WTC11 (cell line): ENCODE measurements at regions not wholly inside any gene's neighbourhood (a gene's known extent, or its start where the extent isn't known, plus 50 kb on each side); places are given as distances from the start of the nearest gene placed in this dataset.

ENCODE experiments used
- ATAC-seq: fragments of 200-7000 bp; cut with Tn5 transposase; 2 replicates; pipeline ENCODE4 v1.10.0; 2021; ENCODE audit warnings: mild to moderate bottlenecking, moderate library complexity
- CTCF ChIA-PET: fragments of 300-600 bp; sonication (Branson Sonifier 250); formaldehyde crosslinking; loops from one replicate; lab custom pipeline; 2021; ENCODE audit warnings: antibody characterized with exemption; lab: Charles Lee
- POLR2A ChIA-PET: fragments of 350-600 bp; sonication (Branson Sonifier 250); formaldehyde crosslinking; loops from one replicate; lab custom pipeline; 2021; ENCODE audit warnings: antibody characterized with exemption; lab: Charles Lee
- DNase-seq: peaks from one replicate; pipeline ENCODE4 v3.0.0; 2021; ENCODE audit warnings: low spot score
- H3K27ac Mint-ChIP-seq: 2 replicates; pipeline ENCODE4 v1.8.0; 2021; ENCODE audit warnings: mixed read lengths
- H3K27me3 Mint-ChIP-seq: 2 replicates; pipeline ENCODE4 v1.8.0; 2021; ENCODE audit warnings: low read depth, mild to moderate bottlenecking, moderate library complexity, mixed read lengths
- H3K36me3 Mint-ChIP-seq: 2 replicates; pipeline ENCODE4 v1.8.0; 2021; ENCODE audit warnings: mixed read lengths
- H3K4me1 Mint-ChIP-seq: 2 replicates; pipeline ENCODE4 v1.8.0; 2022; ENCODE audit warnings: mixed read lengths
- H3K4me3 Mint-ChIP-seq: 2 replicates; pipeline ENCODE4 v1.8.0; 2021; ENCODE audit warnings: mild to moderate bottlenecking, moderate library complexity, mixed read lengths
- H3K9me3 Mint-ChIP-seq: 2 replicates; pipeline ENCODE4 v1.8.0; 2021; ENCODE audit warnings: mixed read lengths
- CBFB ChIP-seq: sonication (generic); formaldehyde crosslinking; IDR thresholded peaks from 2 replicates; pipeline ENCODE4 v1.8.1; 2022; ENCODE audit warnings: mild to moderate bottlenecking, low read depth, missing genetic modification reagents
- ESRRA ChIP-seq: sonication (generic); formaldehyde crosslinking; IDR thresholded peaks from 2 replicates; pipeline ENCODE4 v1.8.1; 2022; ENCODE audit warnings: mild to moderate bottlenecking, missing genetic modification reagents, borderline replicate concordance
- JUN ChIP-seq: sonication (generic); formaldehyde crosslinking; IDR thresholded peaks from 2 replicates; pipeline ENCODE4 v1.8.0; 2023; ENCODE audit warnings: mild to moderate bottlenecking, missing genetic modification reagents
- KAT7 ChIP-seq: sonication (generic); formaldehyde crosslinking; IDR thresholded peaks from 2 replicates; pipeline ENCODE4 v1.8.1; 2023; ENCODE audit warnings: missing genetic modification reagents, mild to moderate bottlenecking, borderline replicate concordance
- NFATC4 ChIP-seq: fragments of 250-450 bp; sonication (Bioruptor Pico); IDR thresholded peaks from 2 replicates; pipeline ENCODE4 v1.9.0; 2021; ENCODE audit warnings: mild to moderate bottlenecking
- TCF7 ChIP-seq: sonication (generic); formaldehyde crosslinking; IDR thresholded peaks from 2 replicates; pipeline ENCODE4 v1.8.0; 2022; ENCODE audit warnings: mild to moderate bottlenecking, low read depth, missing genetic modification reagents, moderate library complexity
- ZBTB21 ChIP-seq: sonication (generic); formaldehyde crosslinking; IDR thresholded peaks from 2 replicates; pipeline ENCODE4 v1.8.1; 2023; ENCODE audit warnings: mild to moderate bottlenecking, missing genetic modification reagents, borderline replicate concordance
- ZNF232 ChIP-seq: sonication (generic); formaldehyde crosslinking; IDR thresholded peaks from 2 replicates; pipeline ENCODE4 v1.8.0; 2022; ENCODE audit warnings: mild to moderate bottlenecking, missing genetic modification reagents
- ZNF671 ChIP-seq: fragments of 250-450 bp; sonication (Bioruptor Pico); IDR thresholded peaks from 2 replicates; pipeline ENCODE4 v1.8.0; 2021; ENCODE audit warnings: mild to moderate bottlenecking
- TF ChIP-seq, protein P1 (sequence below): sonication (generic); formaldehyde crosslinking; IDR thresholded peaks from 2 replicates; pipeline ENCODE4 v1.8.0; 2023; ENCODE audit warnings: missing genetic modification reagents, mild to moderate bottlenecking, borderline replicate concordance
- TF ChIP-seq, protein P2 (sequence below): sonication (generic); formaldehyde crosslinking; IDR thresholded peaks from 2 replicates; pipeline ENCODE4 v1.8.0; 2022; ENCODE audit warnings: mild to moderate bottlenecking, missing genetic modification reagents
- TF ChIP-seq, protein P3 (sequence below): sonication (generic); formaldehyde crosslinking; IDR thresholded peaks from 2 replicates; pipeline ENCODE4 v1.8.1; 2022; ENCODE audit warnings: low read depth, missing genetic modification reagents, borderline replicate concordance
- TF ChIP-seq, protein P4 (sequence below): sonication (generic); formaldehyde crosslinking; IDR thresholded peaks from 2 replicates; pipeline ENCODE4 v1.8.0; 2022; ENCODE audit warnings: mild to moderate bottlenecking, missing genetic modification reagents
- TF ChIP-seq, protein P5 (sequence below): sonication (generic); formaldehyde crosslinking; IDR thresholded peaks from 2 replicates; pipeline ENCODE4 v1.8.1; 2023; ENCODE audit warnings: mild to moderate bottlenecking, missing genetic modification reagents
- TF ChIP-seq, protein P6 (sequence below): fragments of 250-450 bp; sonication (Bioruptor Pico); IDR thresholded peaks from 2 replicates; pipeline ENCODE4 v2.1.2; 2022; ENCODE audit warnings: mild to moderate bottlenecking, moderate library complexity

DNA sequence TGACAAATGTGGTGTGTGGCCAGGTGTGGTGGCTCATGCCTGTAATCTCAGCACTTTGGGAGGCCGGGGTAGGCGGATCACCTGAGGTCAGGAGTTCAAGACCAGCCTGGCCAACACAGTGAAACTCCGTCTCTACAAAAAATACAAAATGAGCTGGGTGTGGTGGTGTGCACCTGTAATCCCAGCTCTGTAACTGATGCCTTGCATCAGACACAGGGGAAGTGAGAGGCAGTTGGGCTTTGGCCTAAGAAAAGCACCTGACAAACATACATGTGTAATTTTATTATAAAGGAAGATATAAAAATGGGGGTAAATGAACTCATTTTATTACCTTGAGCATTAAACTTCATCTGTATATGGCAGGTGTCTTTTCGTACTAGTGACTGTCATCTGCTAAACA is 66.7 kb upstream of the FAM136A start (continued):
- TF ChIP-seq, protein P1, sequence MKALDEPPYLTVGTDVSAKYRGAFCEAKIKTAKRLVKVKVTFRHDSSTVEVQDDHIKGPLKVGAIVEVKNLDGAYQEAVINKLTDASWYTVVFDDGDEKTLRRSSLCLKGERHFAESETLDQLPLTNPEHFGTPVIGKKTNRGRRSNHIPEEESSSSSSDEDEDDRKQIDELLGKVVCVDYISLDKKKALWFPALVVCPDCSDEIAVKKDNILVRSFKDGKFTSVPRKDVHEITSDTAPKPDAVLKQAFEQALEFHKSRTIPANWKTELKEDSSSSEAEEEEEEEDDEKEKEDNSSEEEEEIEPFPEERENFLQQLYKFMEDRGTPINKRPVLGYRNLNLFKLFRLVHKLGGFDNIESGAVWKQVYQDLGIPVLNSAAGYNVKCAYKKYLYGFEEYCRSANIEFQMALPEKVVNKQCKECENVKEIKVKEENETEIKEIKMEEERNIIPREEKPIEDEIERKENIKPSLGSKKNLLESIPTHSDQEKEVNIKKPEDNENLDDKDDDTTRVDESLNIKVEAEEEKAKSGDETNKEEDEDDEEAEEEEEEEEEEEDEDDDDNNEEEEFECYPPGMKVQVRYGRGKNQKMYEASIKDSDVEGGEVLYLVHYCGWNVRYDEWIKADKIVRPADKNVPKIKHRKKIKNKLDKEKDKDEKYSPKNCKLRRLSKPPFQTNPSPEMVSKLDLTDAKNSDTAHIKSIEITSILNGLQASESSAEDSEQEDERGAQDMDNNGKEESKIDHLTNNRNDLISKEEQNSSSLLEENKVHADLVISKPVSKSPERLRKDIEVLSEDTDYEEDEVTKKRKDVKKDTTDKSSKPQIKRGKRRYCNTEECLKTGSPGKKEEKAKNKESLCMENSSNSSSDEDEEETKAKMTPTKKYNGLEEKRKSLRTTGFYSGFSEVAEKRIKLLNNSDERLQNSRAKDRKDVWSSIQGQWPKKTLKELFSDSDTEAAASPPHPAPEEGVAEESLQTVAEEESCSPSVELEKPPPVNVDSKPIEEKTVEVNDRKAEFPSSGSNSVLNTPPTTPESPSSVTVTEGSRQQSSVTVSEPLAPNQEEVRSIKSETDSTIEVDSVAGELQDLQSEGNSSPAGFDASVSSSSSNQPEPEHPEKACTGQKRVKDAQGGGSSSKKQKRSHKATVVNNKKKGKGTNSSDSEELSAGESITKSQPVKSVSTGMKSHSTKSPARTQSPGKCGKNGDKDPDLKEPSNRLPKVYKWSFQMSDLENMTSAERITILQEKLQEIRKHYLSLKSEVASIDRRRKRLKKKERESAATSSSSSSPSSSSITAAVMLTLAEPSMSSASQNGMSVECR, result no peak
- TF ChIP-seq, protein P2, sequence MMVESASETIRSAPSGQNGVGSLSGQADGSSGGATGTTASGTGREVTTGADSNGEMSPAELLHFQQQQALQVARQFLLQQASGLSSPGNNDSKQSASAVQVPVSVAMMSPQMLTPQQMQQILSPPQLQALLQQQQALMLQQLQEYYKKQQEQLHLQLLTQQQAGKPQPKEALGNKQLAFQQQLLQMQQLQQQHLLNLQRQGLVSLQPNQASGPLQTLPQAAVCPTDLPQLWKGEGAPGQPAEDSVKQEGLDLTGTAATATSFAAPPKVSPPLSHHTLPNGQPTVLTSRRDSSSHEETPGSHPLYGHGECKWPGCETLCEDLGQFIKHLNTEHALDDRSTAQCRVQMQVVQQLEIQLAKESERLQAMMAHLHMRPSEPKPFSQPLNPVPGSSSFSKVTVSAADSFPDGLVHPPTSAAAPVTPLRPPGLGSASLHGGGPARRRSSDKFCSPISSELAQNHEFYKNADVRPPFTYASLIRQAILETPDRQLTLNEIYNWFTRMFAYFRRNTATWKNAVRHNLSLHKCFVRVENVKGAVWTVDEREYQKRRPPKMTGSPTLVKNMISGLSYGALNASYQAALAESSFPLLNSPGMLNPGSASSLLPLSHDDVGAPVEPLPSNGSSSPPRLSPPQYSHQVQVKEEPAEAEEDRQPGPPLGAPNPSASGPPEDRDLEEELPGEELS (CRISPR knock-in tag), result no peak
- TF ChIP-seq, protein P3, sequence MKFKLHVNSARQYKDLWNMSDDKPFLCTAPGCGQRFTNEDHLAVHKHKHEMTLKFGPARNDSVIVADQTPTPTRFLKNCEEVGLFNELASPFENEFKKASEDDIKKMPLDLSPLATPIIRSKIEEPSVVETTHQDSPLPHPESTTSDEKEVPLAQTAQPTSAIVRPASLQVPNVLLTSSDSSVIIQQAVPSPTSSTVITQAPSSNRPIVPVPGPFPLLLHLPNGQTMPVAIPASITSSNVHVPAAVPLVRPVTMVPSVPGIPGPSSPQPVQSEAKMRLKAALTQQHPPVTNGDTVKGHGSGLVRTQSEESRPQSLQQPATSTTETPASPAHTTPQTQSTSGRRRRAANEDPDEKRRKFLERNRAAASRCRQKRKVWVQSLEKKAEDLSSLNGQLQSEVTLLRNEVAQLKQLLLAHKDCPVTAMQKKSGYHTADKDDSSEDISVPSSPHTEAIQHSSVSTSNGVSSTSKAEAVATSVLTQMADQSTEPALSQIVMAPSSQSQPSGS, result no peak

DNA sequence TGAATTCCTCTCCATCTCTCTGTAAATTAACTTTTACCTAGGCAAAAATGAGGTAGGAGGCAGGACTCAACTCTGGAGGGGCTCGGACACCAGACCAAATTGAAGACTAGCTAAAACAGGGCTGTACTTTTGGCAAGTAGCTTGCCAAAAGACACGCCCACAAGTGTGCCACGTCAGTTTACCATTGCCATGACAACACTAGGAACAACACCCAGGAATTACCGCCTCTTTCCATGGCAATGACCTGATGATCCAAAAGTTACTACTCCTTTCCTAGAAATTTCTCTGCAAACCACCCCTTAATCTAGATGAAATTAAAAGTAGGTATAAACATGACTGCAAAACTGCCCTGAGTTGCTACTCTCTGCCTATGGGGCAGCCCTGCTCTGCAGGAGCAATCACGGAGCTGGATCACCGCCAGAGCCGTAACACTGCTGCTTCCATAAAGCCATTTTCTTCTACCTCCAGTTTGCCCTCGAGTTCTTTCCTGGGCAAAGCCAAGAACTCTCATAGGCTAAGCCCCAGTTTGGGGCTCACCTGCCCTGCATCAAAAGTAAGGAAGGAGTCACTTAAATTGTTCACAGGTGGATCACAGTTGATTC is 66.0 kb upstream of the FAM136A start:
- TF ChIP-seq ZBTB21, result no peak
- TF ChIP-seq KAT7 (CRISPR knock-in tag), result no peak
- TF ChIP-seq JUN (CRISPR knock-in tag), result no peak
- no peak for TF ChIP-seq ZNF232 (CRISPR knock-in tag)
- TF ChIP-seq, protein P4, sequence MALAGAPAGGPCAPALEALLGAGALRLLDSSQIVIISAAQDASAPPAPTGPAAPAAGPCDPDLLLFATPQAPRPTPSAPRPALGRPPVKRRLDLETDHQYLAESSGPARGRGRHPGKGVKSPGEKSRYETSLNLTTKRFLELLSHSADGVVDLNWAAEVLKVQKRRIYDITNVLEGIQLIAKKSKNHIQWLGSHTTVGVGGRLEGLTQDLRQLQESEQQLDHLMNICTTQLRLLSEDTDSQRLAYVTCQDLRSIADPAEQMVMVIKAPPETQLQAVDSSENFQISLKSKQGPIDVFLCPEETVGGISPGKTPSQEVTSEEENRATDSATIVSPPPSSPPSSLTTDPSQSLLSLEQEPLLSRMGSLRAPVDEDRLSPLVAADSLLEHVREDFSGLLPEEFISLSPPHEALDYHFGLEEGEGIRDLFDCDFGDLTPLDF (CRISPR knock-in tag), result no peak
- TF ChIP-seq CBFB (CRISPR knock-in tag), result no peak
- no peak for TF ChIP-seq NFATC4
- TF ChIP-seq, protein P5, sequence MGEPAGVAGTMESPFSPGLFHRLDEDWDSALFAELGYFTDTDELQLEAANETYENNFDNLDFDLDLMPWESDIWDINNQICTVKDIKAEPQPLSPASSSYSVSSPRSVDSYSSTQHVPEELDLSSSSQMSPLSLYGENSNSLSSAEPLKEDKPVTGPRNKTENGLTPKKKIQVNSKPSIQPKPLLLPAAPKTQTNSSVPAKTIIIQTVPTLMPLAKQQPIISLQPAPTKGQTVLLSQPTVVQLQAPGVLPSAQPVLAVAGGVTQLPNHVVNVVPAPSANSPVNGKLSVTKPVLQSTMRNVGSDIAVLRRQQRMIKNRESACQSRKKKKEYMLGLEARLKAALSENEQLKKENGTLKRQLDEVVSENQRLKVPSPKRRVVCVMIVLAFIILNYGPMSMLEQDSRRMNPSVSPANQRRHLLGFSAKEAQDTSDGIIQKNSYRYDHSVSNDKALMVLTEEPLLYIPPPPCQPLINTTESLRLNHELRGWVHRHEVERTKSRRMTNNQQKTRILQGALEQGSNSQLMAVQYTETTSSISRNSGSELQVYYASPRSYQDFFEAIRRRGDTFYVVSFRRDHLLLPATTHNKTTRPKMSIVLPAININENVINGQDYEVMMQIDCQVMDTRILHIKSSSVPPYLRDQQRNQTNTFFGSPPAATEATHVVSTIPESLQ (CRISPR knock-in tag), result no peak
- TF ChIP-seq ESRRA (CRISPR knock-in tag), result no peak
- TF ChIP-seq, protein P6, sequence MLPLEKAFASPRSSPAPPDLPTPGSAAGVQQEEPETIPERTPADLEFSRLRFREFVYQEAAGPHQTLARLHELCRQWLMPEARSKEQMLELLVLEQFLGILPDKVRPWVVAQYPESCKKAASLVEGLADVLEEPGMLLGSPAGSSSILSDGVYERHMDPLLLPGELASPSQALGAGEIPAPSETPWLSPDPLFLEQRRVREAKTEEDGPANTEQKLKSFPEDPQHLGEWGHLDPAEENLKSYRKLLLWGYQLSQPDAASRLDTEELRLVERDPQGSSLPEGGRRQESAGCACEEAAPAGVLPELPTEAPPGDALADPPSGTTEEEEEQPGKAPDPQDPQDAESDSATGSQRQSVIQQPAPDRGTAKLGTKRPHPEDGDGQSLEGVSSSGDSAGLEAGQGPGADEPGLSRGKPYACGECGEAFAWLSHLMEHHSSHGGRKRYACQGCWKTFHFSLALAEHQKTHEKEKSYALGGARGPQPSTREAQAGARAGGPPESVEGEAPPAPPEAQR, result no peak
- no peak for TF ChIP-seq TCF7 (CRISPR knock-in tag)
- TF ChIP-seq ZNF671 (CRISPR knock-in tag), result no peak
- ATAC-seq (peak; percentile 73), DNase-seq (peak; percentile 53)
- Mint-ChIP-seq H3K36me3 (no peaks in the 10 kb centered on the region), H3K27ac (no peak overlapping the region), H3K4me3 (no peak overlapping the region), H3K4me1 (no peaks in the 10 kb centered on the region), H3K27me3 (peaks cover 28% of the 10 kb centered on the region), H3K9me3 (no peaks in the 10 kb centered on the region; the same call in 1 of the 2 replicates)
- CTCF ChIA-PET, result interaction anchor here (0.6 to 2.8 kb wide), 3 partner anchors 64 to 278 kb away, joined by 3 to 9 read pairs (median 3); partner anchors contain the start of gene TGFA
- POLR2A ChIA-PET, result no interaction called here
